HG02870 (cell line): ENCODE measurements at regions not wholly inside any gene's neighbourhood (a gene's known extent, or its start where the extent isn't known, plus 50 kb on each side); places are given as distances from the start of the nearest gene placed in this dataset.

ENCODE experiments used
- ATAC-seq: cut with Tn5 transposase; IDR thresholded peaks from one replicate; pipeline ENCODE4 v1.9.1; 2021; ENCODE audit warnings: mild to moderate bottlenecking, moderate library complexity; ENCODE audit not compliant: unreplicated experiment

- no peak for ATAC-seq
Measured at GRCh38 chr1:199264911-199265310, 626.1 kb downstream of the PTPRC start.

GRCh38 chr1:199265319-199265718, 626.5 kb downstream of the PTPRC start:
- ATAC-seq: no peak

- no peak for ATAC-seq
Measured at GRCh38 chr1:199269241-199269640, 630.4 kb downstream of the PTPRC start.

- ATAC-seq: no peak
Measured at GRCh38 chr1:199272139-199272544, 633.3 kb downstream of the PTPRC start.

GRCh38 chr1:199272628-199273086, 633.8 kb downstream of the PTPRC start:
- peak; percentile 60 for ATAC-seq

GRCh38 chr1:199273837-199274379, 635.1 kb downstream of the PTPRC start:
- no peak for ATAC-seq

GRCh38 chr1:199279067-199279466, 640.2 kb downstream of the PTPRC start:
- no peak for ATAC-seq

- peak; percentile 75 for ATAC-seq
Measured at GRCh38 chr1:199279872-199280645, 641.2 kb downstream of the PTPRC start.

GRCh38 chr1:199282751-199283305, 644.0 kb downstream of the PTPRC start:
- no peak for ATAC-seq

- no peak for ATAC-seq
Measured at GRCh38 chr1:199283794-199284193, 645.0 kb downstream of the PTPRC start.

- ATAC-seq: no peak
Measured at GRCh38 chr1:199287206-199287605, 648.4 kb downstream of the PTPRC start.

GRCh38 chr1:199287647-199288046, 648.8 kb downstream of the PTPRC start:
- no peak for ATAC-seq

GRCh38 chr1:199290186-199290585, 651.3 kb downstream of the PTPRC start:
- ATAC-seq: no peak

- no peak for ATAC-seq
Measured at GRCh38 chr1:199291022-199291740, 652.3 kb downstream of the PTPRC start.

GRCh38 chr1:199292896-199293295, 654.1 kb downstream of the PTPRC start:
- ATAC-seq: no peak

- ATAC-seq: no peak
Measured at GRCh38 chr1:199295107-199295506, 656.3 kb downstream of the PTPRC start.

- ATAC-seq: no peak
Measured at GRCh38 chr1:199297174-199297573, 658.3 kb downstream of the PTPRC start.

- no peak for ATAC-seq
Measured at GRCh38 chr1:199297887-199298286, 659.0 kb downstream of the PTPRC start.

GRCh38 chr1:199298825-199299224, 660.0 kb downstream of the PTPRC start:
- no peak for ATAC-seq

- no peak for ATAC-seq
Measured at GRCh38 chr1:199301472-199302217, 662.8 kb downstream of the PTPRC start.

- ATAC-seq: no peak
Measured at GRCh38 chr1:199302554-199302953, 663.7 kb downstream of the PTPRC start.
